Neuron (in vitro differentiated cells): ENCODE measurements at regions not wholly inside any gene's neighbourhood (a gene's known extent, or its start where the extent isn't known, plus 50 kb on each side); places are given as distances from the start of the nearest gene placed in this dataset.
"Not testable (repeated sequence)": the region's sequence is repeated elsewhere in the genome, so short reads cannot be mapped to it uniquely, and the experiment has no call there.

Source experiments
- H2AFZ ChIP-seq: one replicate; pipeline ENCODE4 v1.6.1; 2013; ENCODE audit warnings: low read depth, mild to moderate bottlenecking, inconsistent platforms, low read length, moderate library complexity
- H3K27me3 ChIP-seq: one replicate; pipeline ENCODE4 v1.6.1; 2013; ENCODE audit warnings: low read length; ENCODE audit not compliant: insufficient read depth
- H3K36me3 ChIP-seq: one replicate; pipeline ENCODE4 v1.6.1; 2013; ENCODE audit warnings: low read length; ENCODE audit not compliant: insufficient read depth
- H3K4me1 ChIP-seq: one replicate; pipeline ENCODE4 v1.6.1; 2013; ENCODE audit warnings: low read length; ENCODE audit not compliant: insufficient read depth
- H3K4me3 ChIP-seq: 2 replicates; pipeline ENCODE4 v1.5.1; 2013; ENCODE audit warnings: mild to moderate bottlenecking, low read length, moderate library complexity
- H3K9me3 ChIP-seq: one replicate; pipeline ENCODE4 v1.6.1; 2013; ENCODE audit warnings: low read length

GRCh38 chr1:83410746-83411413, 588.1 kb downstream of the TTLL7 start:
- not testable (repeated sequence) for H3K4me1 ChIP-seq, H3K4me3 ChIP-seq, H3K27me3 ChIP-seq, H3K36me3 ChIP-seq, H2AFZ ChIP-seq, H3K9me3 ChIP-seq

- H3K4me1 ChIP-seq, H3K9me3 ChIP-seq, H3K27me3 ChIP-seq, H3K36me3 ChIP-seq, H2AFZ ChIP-seq, H3K4me3 ChIP-seq: not testable (repeated sequence)
Observed at GRCh38 chr1:83406693-83407371, 592.1 kb downstream of the TTLL7 start.

GRCh38 chr1:83405789-83406188, 593.1 kb downstream of the TTLL7 start:
- H3K4me1 ChIP-seq, H3K9me3 ChIP-seq, H3K4me3 ChIP-seq, H3K27me3 ChIP-seq, H3K36me3 ChIP-seq, H2AFZ ChIP-seq: not testable (repeated sequence)

- not testable (repeated sequence) for H3K27me3 ChIP-seq, H3K4me1 ChIP-seq, H3K36me3 ChIP-seq, H3K4me3 ChIP-seq, H3K9me3 ChIP-seq, H2AFZ ChIP-seq
Observed at GRCh38 chr1:83403500-83403899, 595.4 kb downstream of the TTLL7 start.

GRCh38 chr1:83401146-83401545, 597.8 kb downstream of the TTLL7 start:
- H2AFZ ChIP-seq, H3K27me3 ChIP-seq, H3K36me3 ChIP-seq, H3K4me1 ChIP-seq, H3K4me3 ChIP-seq, H3K9me3 ChIP-seq: not testable (repeated sequence)

GRCh38 chr1:83400173-83400572, 598.8 kb downstream of the TTLL7 start:
- H2AFZ ChIP-seq, H3K4me3 ChIP-seq, H3K4me1 ChIP-seq, H3K36me3 ChIP-seq, H3K9me3 ChIP-seq, H3K27me3 ChIP-seq: not testable (repeated sequence)

GRCh38 chr1:83398125-83398524, 600.8 kb downstream of the TTLL7 start:
- H3K4me1 ChIP-seq, H3K9me3 ChIP-seq, H2AFZ ChIP-seq, H3K4me3 ChIP-seq, H3K36me3 ChIP-seq, H3K27me3 ChIP-seq: not testable (repeated sequence)

- H3K27me3 ChIP-seq, H3K36me3 ChIP-seq, H3K9me3 ChIP-seq, H3K4me3 ChIP-seq, H3K4me1 ChIP-seq, H2AFZ ChIP-seq: not testable (repeated sequence)
Observed at GRCh38 chr1:83395130-83395529, 603.8 kb downstream of the TTLL7 start.

GRCh38 chr1:83386946-83387345, 612.0 kb downstream of the TTLL7 start:
- not testable (repeated sequence) for H2AFZ ChIP-seq, H3K27me3 ChIP-seq, H3K36me3 ChIP-seq, H3K4me1 ChIP-seq, H3K9me3 ChIP-seq, H3K4me3 ChIP-seq

GRCh38 chr1:83383107-83383506, 615.8 kb downstream of the TTLL7 start:
- not testable (repeated sequence) for H3K4me1 ChIP-seq, H3K4me3 ChIP-seq, H2AFZ ChIP-seq, H3K36me3 ChIP-seq, H3K9me3 ChIP-seq, H3K27me3 ChIP-seq

- H3K4me1 ChIP-seq, H2AFZ ChIP-seq, H3K4me3 ChIP-seq, H3K9me3 ChIP-seq, H3K27me3 ChIP-seq, H3K36me3 ChIP-seq: not testable (repeated sequence)
Observed at GRCh38 chr1:83373018-83373417, 625.9 kb downstream of the TTLL7 start.

- H3K36me3 ChIP-seq, H3K9me3 ChIP-seq, H3K4me1 ChIP-seq, H3K4me3 ChIP-seq, H2AFZ ChIP-seq, H3K27me3 ChIP-seq: not testable (repeated sequence)
Observed at GRCh38 chr1:83369853-83370252, 629.1 kb downstream of the TTLL7 start.

GRCh38 chr1:83365320-83365719, 633.6 kb downstream of the TTLL7 start:
- H3K4me3 ChIP-seq, H3K27me3 ChIP-seq, H3K9me3 ChIP-seq, H3K4me1 ChIP-seq, H3K36me3 ChIP-seq, H2AFZ ChIP-seq: not testable (repeated sequence)

- H3K27me3 ChIP-seq, H2AFZ ChIP-seq, H3K9me3 ChIP-seq, H3K36me3 ChIP-seq, H3K4me3 ChIP-seq, H3K4me1 ChIP-seq: not testable (repeated sequence)
Observed at GRCh38 chr1:83345375-83345774, 653.6 kb downstream of the TTLL7 start.
